GM12873 (cell line): ENCODE measurements at regions not wholly inside any gene's neighbourhood (a gene's known extent, or its start where the extent isn't known, plus 50 kb on each side); places are given as distances from the start of the nearest gene placed in this dataset.

ENCODE experiments used
- CTCF ChIP-seq: IDR thresholded peaks from 2 replicates; pipeline ENCODE4 v1.5.1; 2012; ENCODE audit warnings: low read depth, mild to moderate bottlenecking, moderate library complexity, low read length, control low read depth; ENCODE audit not compliant: insufficient read depth; ENCODE audit errors: missing control alignments

GRCh38 chr2:3036432-3037125, 341.0 kb downstream of the EIPR1 start:
- no peak for TF ChIP-seq CTCF

GRCh38 chr2:3035385-3036050, 342.1 kb downstream of the EIPR1 start:
- no peak for TF ChIP-seq CTCF

GRCh38 chr2:3034856-3035255, 342.8 kb downstream of the EIPR1 start:
- no peak for TF ChIP-seq CTCF

GRCh38 chr2:3034396-3034795, 343.2 kb downstream of the EIPR1 start:
- TF ChIP-seq CTCF: no peak

GRCh38 chr2:3033315-3033714, 344.3 kb downstream of the EIPR1 start:
- TF ChIP-seq CTCF: no peak

GRCh38 chr2:3025984-3026383, 351.6 kb downstream of the EIPR1 start:
- TF ChIP-seq CTCF: no peak

GRCh38 chr2:3025261-3025660, 352.4 kb downstream of the EIPR1 start:
- TF ChIP-seq CTCF: no peak
